GM12892 (cell line): ENCODE measurements at regions not wholly inside any gene's neighbourhood (a gene's known extent, or its start where the extent isn't known, plus 50 kb on each side); places are given as distances from the start of the nearest gene placed in this dataset.

Experiments used
- POLR2A ChIP-seq: IDR thresholded peaks from 2 replicates; pipeline ENCODE4 v1.6.1; 2011; ENCODE audit warnings: low read depth, low read length, control low read depth
- TAF1 ChIP-seq: IDR thresholded peaks from 2 replicates; pipeline ENCODE4 v1.6.1; 2011; ENCODE audit warnings: low read depth, mild to moderate bottlenecking, control low read depth, low read length, borderline replicate concordance

DNA sequence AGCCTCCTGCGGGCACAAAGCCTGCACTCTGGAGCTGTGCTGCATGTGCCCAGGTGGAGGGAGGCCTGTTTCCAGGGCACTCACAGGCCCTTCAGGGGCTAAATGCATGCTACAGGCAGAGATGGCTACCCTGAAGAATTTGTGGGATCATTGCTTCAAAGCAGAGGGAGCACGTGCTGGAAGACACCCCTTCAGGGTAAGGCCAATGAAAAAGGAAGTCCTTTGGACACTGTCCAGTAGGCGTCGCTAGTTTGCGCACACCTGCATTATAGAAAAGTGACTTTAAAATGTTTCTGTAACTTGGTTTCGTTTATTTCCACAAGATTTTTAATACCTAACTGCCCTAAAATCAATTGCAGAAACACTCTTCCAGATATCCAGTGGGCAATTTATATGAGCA lies 325.3 kb downstream of the ZNF516 start:
- TF ChIP-seq POLR2A = no peak
- TF ChIP-seq TAF1 = no peak
